ENCODE measurements at regions not wholly inside any gene's neighbourhood (a gene's known extent, or its start where the extent isn't known, plus 50 kb on each side); places are given as distances from the start of the nearest gene placed in this dataset.

DNA sequence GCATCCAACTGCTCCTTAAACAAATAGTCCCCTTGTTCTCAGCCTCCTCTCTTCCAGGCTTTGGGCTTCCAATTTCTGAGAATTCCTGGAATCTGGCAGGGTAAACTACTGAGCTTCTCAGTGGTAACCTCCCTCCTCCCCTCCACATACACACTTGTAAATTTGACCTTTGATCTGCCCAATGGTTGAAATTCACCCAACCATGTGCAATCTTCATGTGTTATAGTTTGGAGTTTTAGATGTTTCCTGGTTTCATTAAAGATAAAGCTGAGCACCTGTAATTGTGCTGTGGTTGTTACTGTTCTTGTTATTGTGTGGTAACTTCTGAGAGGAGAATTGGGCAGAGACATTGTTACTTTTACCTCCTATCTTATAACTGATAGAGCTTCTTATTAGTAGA is 328.4 kb downstream of the TPBG start:
- TF ChIP-seq, protein P1, sequence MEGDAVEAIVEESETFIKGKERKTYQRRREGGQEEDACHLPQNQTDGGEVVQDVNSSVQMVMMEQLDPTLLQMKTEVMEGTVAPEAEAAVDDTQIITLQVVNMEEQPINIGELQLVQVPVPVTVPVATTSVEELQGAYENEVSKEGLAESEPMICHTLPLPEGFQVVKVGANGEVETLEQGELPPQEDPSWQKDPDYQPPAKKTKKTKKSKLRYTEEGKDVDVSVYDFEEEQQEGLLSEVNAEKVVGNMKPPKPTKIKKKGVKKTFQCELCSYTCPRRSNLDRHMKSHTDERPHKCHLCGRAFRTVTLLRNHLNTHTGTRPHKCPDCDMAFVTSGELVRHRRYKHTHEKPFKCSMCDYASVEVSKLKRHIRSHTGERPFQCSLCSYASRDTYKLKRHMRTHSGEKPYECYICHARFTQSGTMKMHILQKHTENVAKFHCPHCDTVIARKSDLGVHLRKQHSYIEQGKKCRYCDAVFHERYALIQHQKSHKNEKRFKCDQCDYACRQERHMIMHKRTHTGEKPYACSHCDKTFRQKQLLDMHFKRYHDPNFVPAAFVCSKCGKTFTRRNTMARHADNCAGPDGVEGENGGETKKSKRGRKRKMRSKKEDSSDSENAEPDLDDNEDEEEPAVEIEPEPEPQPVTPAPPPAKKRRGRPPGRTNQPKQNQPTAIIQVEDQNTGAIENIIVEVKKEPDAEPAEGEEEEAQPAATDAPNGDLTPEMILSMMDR (IDR thresholded peaks at IDR 0.05), result no peak
- no peak for TF ChIP-seq EP300 (IDR thresholded peaks at IDR 0.05)

Measured in esophagus muscularis mucosa (tissue), 3 donors.